ENCODE measurements at regions not wholly inside any gene's neighbourhood (a gene's known extent, or its start where the extent isn't known, plus 50 kb on each side); places are given as distances from the start of the nearest gene placed in this dataset.

DNA sequence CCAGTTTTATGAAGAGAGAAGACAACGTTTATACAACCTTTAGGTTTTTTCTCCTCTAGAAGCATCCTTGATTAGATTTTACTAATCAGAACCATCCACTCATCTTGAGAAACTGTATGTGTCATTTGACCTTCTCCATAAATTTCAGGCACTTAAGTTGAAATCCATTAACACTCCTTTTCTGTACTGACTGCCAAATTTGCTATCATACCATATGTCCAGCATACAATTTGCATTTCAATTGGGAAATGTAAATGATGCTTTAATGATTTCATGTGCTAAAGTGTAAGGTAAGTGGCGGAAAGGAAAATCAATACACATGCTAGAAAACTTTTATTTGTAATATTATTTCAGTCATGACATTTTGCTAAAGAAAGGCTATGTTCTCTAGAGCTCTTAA lies 731.6 kb downstream of the GBE1 start:
- no peak for TF ChIP-seq POLR2A (IDR thresholded peaks at IDR 0.05)
- TF ChIP-seq, protein P1, sequence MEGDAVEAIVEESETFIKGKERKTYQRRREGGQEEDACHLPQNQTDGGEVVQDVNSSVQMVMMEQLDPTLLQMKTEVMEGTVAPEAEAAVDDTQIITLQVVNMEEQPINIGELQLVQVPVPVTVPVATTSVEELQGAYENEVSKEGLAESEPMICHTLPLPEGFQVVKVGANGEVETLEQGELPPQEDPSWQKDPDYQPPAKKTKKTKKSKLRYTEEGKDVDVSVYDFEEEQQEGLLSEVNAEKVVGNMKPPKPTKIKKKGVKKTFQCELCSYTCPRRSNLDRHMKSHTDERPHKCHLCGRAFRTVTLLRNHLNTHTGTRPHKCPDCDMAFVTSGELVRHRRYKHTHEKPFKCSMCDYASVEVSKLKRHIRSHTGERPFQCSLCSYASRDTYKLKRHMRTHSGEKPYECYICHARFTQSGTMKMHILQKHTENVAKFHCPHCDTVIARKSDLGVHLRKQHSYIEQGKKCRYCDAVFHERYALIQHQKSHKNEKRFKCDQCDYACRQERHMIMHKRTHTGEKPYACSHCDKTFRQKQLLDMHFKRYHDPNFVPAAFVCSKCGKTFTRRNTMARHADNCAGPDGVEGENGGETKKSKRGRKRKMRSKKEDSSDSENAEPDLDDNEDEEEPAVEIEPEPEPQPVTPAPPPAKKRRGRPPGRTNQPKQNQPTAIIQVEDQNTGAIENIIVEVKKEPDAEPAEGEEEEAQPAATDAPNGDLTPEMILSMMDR (IDR thresholded peaks at IDR 0.05) = no peak
- no peak for TF ChIP-seq EP300 (IDR thresholded peaks at IDR 0.05; ENCODE audit: low read depth)
